Cardiac fibroblast (primary cell): ENCODE measurements at regions not wholly inside any gene's neighbourhood (a gene's known extent, or its start where the extent isn't known, plus 50 kb on each side); places are given as distances from the start of the nearest gene placed in this dataset.
A peak's percentile ranks its signal among the peaks of the same experiment; 100 is the strongest.

Experiments used
- DNase-seq, 2 donors: peaks; one replicate each; pipeline versions ENCODE4 v3.0.0 to v3.0.0-alpha.2; 2010; ENCODE audit warnings: low read depth in 2 of 2
- H3K4me3 ChIP-seq, 2 donors: replicated peaks in 1 of 2; 1 replicate in 1 of 2; 2 replicates in 1 of 2; pipeline ENCODE4 v1.5.1; 2011; ENCODE audit warnings: low read depth in 2 of 2, low read length in 2 of 2, mild to moderate bottlenecking in 2 of 2, moderate library complexity in 1 of 2
- CTCF ChIP-seq: IDR thresholded peaks from one replicate; pipeline ENCODE4 v1.5.1; 2011; ENCODE audit warnings: low read depth, mild to moderate bottlenecking, low read length, inconsistent platforms

DNA sequence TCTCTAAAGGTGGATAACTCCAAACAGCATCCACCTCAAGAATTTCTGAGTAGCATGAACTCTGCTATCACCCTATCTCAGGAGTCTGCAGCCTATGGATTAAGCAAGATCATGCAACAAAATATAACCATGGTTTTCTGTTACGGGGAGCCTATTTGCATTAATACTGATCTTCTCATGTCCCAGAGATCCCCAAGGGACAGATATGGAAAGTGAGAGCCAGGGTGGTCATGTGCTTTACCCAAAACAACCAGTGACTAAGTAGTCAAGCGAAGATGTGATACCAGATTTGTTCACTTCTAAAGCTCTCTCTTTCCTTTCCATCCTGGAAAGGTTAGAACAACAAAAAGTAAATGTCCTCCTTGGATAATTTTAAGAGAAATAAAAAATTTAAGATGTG is 125.1 kb downstream of the PRRX1 start:
- TF ChIP-seq CTCF: no peak
- DNase-seq: peak in 1 of 2 donors; percentile 40
- H3K4me3 ChIP-seq: no peak overlapping the region

DNA sequence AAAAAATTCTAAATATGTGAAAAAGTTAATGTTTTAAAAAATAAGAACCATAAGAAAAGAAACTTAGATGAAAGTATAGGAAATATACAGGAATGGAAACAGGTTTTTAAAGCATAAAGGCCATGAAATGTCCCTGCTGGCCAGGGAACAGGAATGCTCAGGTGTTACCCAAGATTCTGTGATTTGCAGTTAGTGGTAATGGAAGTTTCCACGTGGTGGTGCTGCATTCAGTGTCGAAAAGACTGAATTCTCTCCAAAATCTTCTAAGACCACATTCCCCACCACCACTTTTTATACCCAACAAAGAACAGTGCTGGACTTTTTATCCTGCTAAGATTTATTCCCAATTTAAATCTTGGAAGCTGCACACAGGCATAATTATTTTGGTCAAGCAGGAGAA is 126.2 kb downstream of the PRRX1 start:
- H3K4me3 ChIP-seq: no peak overlapping the region
- DNase-seq: no peak
- TF ChIP-seq CTCF: no peak

DNA sequence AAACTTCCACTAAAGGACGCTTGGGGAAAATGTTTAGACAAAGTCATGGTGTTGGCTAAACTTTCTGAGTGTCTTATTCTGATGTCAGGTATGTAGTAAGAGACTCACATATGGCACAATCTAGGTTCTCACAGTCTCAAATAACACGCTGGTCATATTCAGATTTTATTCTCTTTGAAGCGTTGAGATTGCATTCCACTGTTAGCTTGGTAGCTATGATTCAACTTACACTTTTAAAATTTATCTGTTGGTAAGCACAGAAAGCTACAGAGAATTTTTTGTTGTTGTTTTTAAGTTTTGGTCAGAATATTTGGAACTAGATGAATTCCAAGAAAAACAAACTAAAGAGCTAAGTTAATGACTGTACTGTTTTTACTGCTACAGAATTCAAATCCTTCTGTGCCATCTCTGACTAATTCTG is 126.7 kb downstream of the PRRX1 start:
- TF ChIP-seq CTCF: no peak
- no peak overlapping the region for H3K4me3 ChIP-seq
- DNase-seq: peak; percentile 28 to 85

DNA sequence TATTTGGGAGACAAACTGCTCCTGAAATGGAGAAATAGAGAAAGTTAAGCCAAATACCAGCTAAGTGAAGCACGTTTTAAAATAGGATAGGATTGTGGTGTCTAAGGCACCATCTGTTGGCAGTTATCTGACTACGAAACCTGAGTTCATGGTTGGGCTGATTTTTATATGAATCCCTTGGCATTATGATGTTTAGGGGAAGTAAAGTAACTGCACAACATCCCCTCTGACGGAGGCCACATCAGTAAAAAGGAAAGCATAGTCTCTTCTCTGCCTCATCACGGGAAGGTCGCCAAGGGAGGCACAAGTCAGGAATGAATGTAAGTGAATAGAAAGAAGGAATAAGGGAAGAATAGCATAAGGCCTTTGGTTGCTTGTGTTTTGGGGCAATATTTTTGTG is 128.0 kb downstream of the PRRX1 start:
- H3K4me3 ChIP-seq: no peak overlapping the region
- no peak for DNase-seq
- no peak for TF ChIP-seq CTCF

DNA sequence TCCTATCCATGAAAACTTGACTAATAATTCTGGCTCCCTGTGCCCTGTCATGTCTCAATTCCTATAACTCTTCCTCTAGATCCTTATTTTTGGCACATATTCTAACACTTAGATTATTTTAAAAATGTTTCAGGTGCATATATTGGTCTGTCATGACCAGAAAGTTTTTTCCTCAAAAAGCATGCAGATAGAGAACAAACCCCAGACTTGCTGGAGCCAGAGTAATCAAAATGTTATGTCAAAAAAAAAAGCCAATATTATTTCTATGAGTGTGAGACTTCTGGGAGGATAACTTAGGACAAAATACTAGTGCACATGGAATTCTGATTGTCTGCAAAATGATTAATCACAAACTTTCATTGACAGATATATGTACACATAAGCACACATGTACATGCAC is 135.1 kb upstream of the MROH9 start:
- no peak for TF ChIP-seq CTCF
- no peak for DNase-seq
- H3K4me3 ChIP-seq: no peak overlapping the region

GRCh38 chr1:170800812-170801211 is 134.5 kb upstream of the MROH9 start:
- no peak for DNase-seq
- no peak overlapping the region for H3K4me3 ChIP-seq
- no peak for TF ChIP-seq CTCF

- TF ChIP-seq CTCF: no peak
- H3K4me3 ChIP-seq: no peak overlapping the region
- DNase-seq: peak in 1 of 2 donors; percentile 18
Observed at GRCh38 chr1:170803711-170804110, 131.6 kb upstream of the MROH9 start.
